Vagina (tissue), 2 donors: ENCODE measurements at regions not wholly inside any gene's neighbourhood (a gene's known extent, or its start where the extent isn't known, plus 50 kb on each side); places are given as distances from the start of the nearest gene placed in this dataset.

ENCODE experiments used
- DNase-seq, 2 donors: peaks; one replicate each; pipeline ENCODE4 v3.0.0-alpha.2; 2017; ENCODE audit errors: extremely low spot score in 2 of 2
- H3K27ac ChIP-seq: fragments of 200-600 bp; sonication (generic); one replicate; pipeline ENCODE4 v1.5.1; 2019
- H3K27me3 ChIP-seq: fragments of 200-600 bp; sonication (generic); one replicate; pipeline ENCODE4 v1.5.1; 2019
- H3K36me3 ChIP-seq, 2 donors: fragments of 200-600 bp; sonication (generic); one replicate each; pipeline ENCODE4 v1.5.1; 2017 to 2019
- H3K4me1 ChIP-seq: fragments of 200-600 bp; sonication (generic); one replicate; pipeline ENCODE4 v1.5.1; 2019
- H3K4me3 ChIP-seq, 2 donors: fragments of 200-600 bp; sonication (generic); 1 replicate in 1 of 2; 2 replicates in 1 of 2; pipeline ENCODE4 v1.5.1; 2016 to 2019
- H3K9me3 ChIP-seq: fragments of 200-600 bp; sonication (generic); one replicate; pipeline ENCODE4 v1.5.1; 2019
- CTCF ChIP-seq, 3 experiments: fragments of 450-650 bp in 2 of 3; fragments of 200-600 bp in 1 of 3; sonication (generic) in 1 of 3; IDR thresholded peaks; one replicate each; pipeline ENCODE4 v1.5.1; 2017 to 2019; ENCODE audit warnings: antibody characterized with exemption in 3 of 3, mild to moderate bottlenecking in 2 of 3, moderate library complexity in 2 of 3
- POLR2A ChIP-seq, 2 donors: fragments of 450-650 bp; IDR thresholded peaks; one replicate each; pipeline ENCODE4 v1.6.1; 2017; ENCODE audit warnings: antibody characterized with exemption in 2 of 2, mild to moderate bottlenecking in 2 of 2, moderate library complexity in 2 of 2
- POLR2AphosphoS5 ChIP-seq, 2 donors: sonication (generic); formaldehyde crosslinking; IDR thresholded peaks; one replicate each; pipeline ENCODE4 v1.9.0; 2017; ENCODE audit warnings: antibody characterized with exemption in 2 of 2, mild to moderate bottlenecking in 2 of 2, low read depth in 1 of 2; ENCODE audit not compliant: insufficient read depth in 1 of 2
- intact Hi-C: fragments of 100-400 bp; cut with DNase I; formaldehyde crosslinking; loops from one replicate; pipeline ENCODE4 v1.15.1; 2023

GRCh38 chr5:72557167-72558045 is 50.2 kb upstream of the ZNF366 start:
- intact Hi-C loops: no loop called here
- TF ChIP-seq POLR2A (IDR thresholded peaks at IDR 0.05): no peak
- TF ChIP-seq CTCF (IDR thresholded peaks at IDR 0.05): no peak
- TF ChIP-seq POLR2AphosphoS5 (IDR thresholded peaks at IDR 0.05; ENCODE audit: insufficient read depth in 1 of 2, low read depth in 1 of 2): no peak

More at GRCh38 chr5:72557167-72558045, 50.2 kb upstream of the ZNF366 start:
- Histone ChIP-seq H3K9me3 (no peaks in the 10 kb centered on the region), H3K4me1 (peaks cover 24% of the 10 kb centered on the region), H3K27me3 (no peaks in the 10 kb centered on the region), H3K27ac (peak overlapping the region; percentile 75), H3K36me3 (no peaks in the 10 kb centered on the region), H3K4me3 (peak overlapping the region; percentile 38 to 44)
- no peak for DNase-seq
